ENCODE measurements at regions not wholly inside any gene's neighbourhood (a gene's known extent, or its start where the extent isn't known, plus 50 kb on each side); places are given as distances from the start of the nearest gene placed in this dataset.

DNA sequence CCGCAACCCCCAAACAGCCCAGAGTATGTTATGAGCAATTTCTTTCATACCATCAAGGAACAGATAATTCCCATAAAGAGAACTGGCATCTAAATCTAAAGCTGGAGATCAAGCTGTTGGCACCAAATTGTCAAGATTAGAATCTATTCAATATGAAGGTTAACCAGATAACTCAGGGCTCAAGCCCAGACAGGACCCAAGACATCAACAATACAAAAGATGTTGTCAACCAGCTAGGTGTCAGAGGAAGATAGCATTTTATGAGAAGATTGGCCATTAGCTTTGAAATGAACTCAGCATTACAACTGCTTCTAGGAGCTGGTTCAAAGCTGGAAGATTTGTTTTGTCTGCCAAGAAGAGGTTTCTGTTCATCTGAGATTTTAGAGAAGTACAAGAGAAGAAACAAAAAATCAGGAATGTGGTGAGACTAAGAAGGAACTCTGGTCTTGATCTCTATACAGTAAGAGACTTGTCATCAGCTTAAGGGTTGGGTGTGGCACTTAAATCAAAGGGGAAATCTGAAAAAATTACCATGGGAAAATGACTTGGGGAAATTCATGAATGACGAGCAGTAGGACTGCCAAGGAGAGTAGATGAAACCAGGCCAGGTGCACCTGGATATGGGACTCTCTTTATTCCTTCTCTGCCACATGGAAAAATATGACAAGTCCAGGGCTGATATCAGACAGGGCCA lies 64.2 kb upstream of the COX10 start:
- DNase-seq = no peak

- DNase-seq = no peak
These were observed 62.9 kb upstream of the COX10 start for GRCh38 chr17:14006249-14006942.

GRCh38 chr17:14007951-14008350 lies 61.4 kb upstream of the COX10 start:
- DNase-seq = no peak

GRCh38 chr17:14011036-14011692 lies 58.1 kb upstream of the COX10 start:
- no peak for DNase-seq

DNA sequence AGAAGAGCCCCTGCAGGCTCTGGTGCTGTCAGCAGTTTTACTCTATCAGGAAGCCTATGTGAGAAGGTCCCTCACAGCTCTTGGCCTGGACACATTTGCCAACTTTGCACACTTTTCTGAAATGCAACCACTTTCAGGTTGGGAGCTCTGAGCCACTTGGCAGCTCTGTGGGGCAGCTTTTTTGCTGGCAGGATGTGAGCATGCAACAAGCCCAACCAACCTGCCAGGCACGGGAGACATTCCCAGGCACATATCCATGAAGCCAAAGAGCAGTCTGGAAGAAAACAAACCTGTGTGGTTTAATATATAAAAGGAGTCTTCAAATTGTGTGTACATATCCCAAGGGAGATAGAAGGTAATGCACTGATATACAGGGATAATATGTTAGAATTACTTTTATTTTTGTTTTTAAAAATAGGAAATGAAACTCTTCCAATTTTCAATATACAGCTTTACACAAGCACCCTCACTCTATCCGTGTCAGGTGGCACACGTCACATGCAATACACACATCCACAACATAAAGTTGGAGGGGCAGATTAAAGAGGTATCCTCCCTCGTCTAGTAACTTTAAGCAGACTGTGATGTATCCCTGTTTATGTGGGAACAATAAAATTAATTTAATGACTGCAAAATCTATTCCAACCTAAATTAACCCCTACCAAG lies 57.4 kb upstream of the COX10 start:
- no peak for DNase-seq

- DNase-seq = no peak
These were observed 54.6 kb upstream of the COX10 start for GRCh38 chr17:14014657-14015056.

DNA sequence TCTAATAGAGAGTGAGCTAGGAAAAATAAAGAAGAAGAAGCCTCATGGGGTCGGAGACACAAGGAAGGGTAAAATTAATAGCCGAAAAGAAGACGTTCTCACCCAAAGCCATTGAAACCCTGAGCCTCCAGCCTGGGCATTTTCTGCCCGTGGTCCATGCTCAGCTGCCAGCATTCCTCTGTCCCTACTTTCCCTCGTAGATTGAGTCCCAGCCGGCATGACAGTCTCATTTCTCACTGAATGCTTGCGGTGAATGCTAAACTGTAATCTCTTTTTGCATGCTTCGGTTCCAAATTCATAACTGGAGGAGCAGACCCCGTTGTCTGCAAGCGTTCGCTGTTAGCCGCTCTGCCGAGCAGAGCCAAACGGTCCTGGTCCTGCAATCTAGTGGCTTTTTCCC lies 54.0 kb upstream of the COX10 start:
- no peak for DNase-seq

DNA sequence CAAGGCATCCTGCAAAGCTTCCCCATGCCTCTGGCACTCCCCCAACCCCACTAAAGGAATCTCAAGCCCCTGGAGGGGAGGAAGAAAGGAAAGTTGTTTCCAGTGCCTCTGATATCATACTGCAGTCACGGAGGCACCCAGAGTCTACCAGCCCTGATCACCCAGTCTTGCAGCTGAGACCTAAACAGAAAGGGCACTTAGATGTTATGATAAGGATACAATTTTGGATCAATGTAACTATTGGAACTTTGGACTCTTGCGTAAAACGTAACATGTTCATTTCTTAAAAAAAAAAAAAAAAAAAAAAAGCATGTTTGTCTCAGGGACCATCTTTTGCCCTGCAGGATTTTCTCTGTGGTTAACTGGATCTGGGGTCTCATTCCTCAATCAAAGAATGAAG lies 52.4 kb upstream of the COX10 start:
- DNase-seq = no peak

DNA sequence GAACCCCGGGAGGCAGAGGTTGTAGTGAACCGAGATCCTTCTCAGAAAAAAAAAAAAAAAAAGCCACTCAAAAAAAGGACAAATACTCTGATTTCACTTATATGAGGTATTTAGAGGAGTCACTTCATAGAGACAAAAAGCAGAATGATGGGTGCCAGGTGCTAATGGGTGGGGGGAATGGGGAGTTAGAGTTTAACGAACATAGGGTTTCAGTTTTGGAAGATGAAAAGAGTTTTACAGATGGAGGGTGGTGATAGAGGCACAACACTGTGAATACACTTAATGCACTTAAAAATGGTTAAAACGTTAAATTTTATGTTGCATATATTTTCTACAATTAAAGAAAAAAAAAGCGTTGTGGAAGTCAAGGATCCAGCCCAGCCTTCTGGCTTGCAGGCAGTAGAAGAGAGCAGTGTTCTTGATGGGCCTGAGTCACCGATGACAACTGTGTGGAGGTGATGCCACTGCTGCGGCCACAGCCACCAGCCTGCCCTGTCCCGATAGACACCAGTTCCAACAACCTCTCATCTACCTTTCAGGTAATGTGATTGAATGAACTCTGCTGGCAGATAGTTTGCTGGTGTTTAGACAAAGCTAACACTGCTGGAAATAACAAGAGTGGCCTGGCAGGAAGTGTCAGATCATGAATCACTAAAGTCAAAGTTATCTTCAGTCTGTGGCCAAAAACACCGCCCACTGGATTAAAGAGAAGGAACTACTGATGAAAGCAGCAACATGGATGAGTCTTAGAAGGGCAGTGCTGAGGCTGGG lies 49.9 kb upstream of the COX10 start:
- DNase-seq = no peak

Data from NCI-H2171 (cell line).